Common myeloid progenitor, CD34-positive (primary cell): ENCODE measurements at regions not wholly inside any gene's neighbourhood (a gene's known extent, or its start where the extent isn't known, plus 50 kb on each side); places are given as distances from the start of the nearest gene placed in this dataset.
"Not testable (repeated sequence)": the region's sequence is repeated elsewhere in the genome, so short reads cannot be mapped to it uniquely, and the experiment has no call there.

Experiments
- CTCF ChIA-PET: fragments of 350-600 bp; sonication (Branson Sonifier 250); formaldehyde crosslinking; loops from one replicate; lab custom pipeline; 2021; ENCODE audit warnings: antibody characterized with exemption; lab: Charles Lee
- POLR2A ChIA-PET: fragments of 350-600 bp; sonication (Branson Sonifier 250); formaldehyde crosslinking; loops from one replicate; lab custom pipeline; 2021; ENCODE audit warnings: antibody characterized with exemption; lab: Charles Lee
- DNase-seq, 3 donors: peaks; one replicate each; pipeline versions ENCODE4 v3.0.0 to v3.0.0-alpha.2; 2013
- H3K27ac ChIP-seq, 2 experiments: 1 replicate in 1 of 2; 2 replicates in 1 of 2; pipeline ENCODE4 v1.7.0; 2013; ENCODE audit warnings: inconsistent platforms in 2 of 2, low read length in 2 of 2, mild to moderate bottlenecking in 2 of 2, low read depth in 1 of 2, moderate library complexity in 1 of 2; ENCODE audit not compliant: severe bottlenecking in 2 of 2, insufficient read depth in 1 of 2, poor library complexity in 1 of 2
- H3K27me3 ChIP-seq, 5 experiments: replicated peaks in 2 of 5; 1 replicate in 3 of 5; 2 replicates in 2 of 5; pipeline versions ENCODE4 v1.6.1 to v1.7.0; 2013; ENCODE audit warnings: low read length in 4 of 5, mild to moderate bottlenecking in 2 of 5, moderate library complexity in 2 of 5, inconsistent platforms in 1 of 5; ENCODE audit not compliant: insufficient read depth in 5 of 5, control insufficient read depth in 4 of 5
- H3K36me3 ChIP-seq, 4 experiments: 1 replicate in 2 of 4; 2 replicates in 2 of 4; pipeline versions ENCODE4 v1.6.1 to v1.7.0; 2013; ENCODE audit warnings: low read length in 3 of 4, control low read depth in 1 of 4, mild to moderate bottlenecking in 1 of 4; ENCODE audit not compliant: control insufficient read depth in 4 of 4, insufficient read depth in 4 of 4
- H3K4me1 ChIP-seq, 4 experiments: 1 replicate in 3 of 4; 2 replicates in 1 of 4; pipeline versions ENCODE4 v1.6.1 to v1.7.1; 2013; ENCODE audit warnings: low read length in 3 of 4, mild to moderate bottlenecking in 3 of 4, control low read depth in 1 of 4, inconsistent platforms in 1 of 4, moderate library complexity in 1 of 4; ENCODE audit not compliant: control insufficient read depth in 4 of 4, insufficient read depth in 4 of 4; ENCODE audit errors: control extremely low read depth in 1 of 4
- H3K4me3 ChIP-seq, 7 experiments: 1 replicate in 4 of 7; 2 replicates in 3 of 7; pipeline versions ENCODE4 v1.5.1 to v1.7.0; 2013; ENCODE audit warnings: mild to moderate bottlenecking in 7 of 7, low read length in 6 of 7, moderate library complexity in 6 of 7, inconsistent platforms in 2 of 7, low read depth in 2 of 7, control low read depth in 1 of 7; ENCODE audit not compliant: insufficient read depth in 4 of 7, control insufficient read depth in 1 of 7; ENCODE audit errors: extremely low read depth in 1 of 7
- H3K9me3 ChIP-seq, 5 experiments: 1 replicate in 4 of 5; 2 replicates in 1 of 5; pipeline versions ENCODE4 v1.6.1 to v1.7.1; 2013; ENCODE audit warnings: low read length in 4 of 5, mild to moderate bottlenecking in 2 of 5, inconsistent platforms in 1 of 5, low read depth in 1 of 5, moderate library complexity in 1 of 5; ENCODE audit not compliant: control insufficient read depth in 4 of 5, insufficient read depth in 2 of 5; ENCODE audit errors: control extremely low read depth in 1 of 5
- WGBS: methylation state at CpG from one replicate; pipeline ENCODE4 v1.1.5; 2013; ENCODE audit not compliant: insufficient coverage; 5-methylcytosine and 5-hydroxymethylcytosine counted together

- H3K27me3 ChIP-seq: no peaks in the 10 kb centered on the region
- ChIA-PET CTCF (interaction anchor here (0.9 kb wide), 1 partner anchor 13 kb away, joined by 3 read pairs; no protein-coding TSS in a partner anchor), POLR2A (interaction anchor here (0.6 kb wide), 1 partner anchor 48 kb away, joined by 3 read pairs; no protein-coding TSS in a partner anchor)
- DNase-seq: no peak
- H3K4me1 ChIP-seq: no peaks in the 10 kb centered on the region
- H3K4me3 ChIP-seq: no peak overlapping the region
- WGBS: 95% methylated on average over 3 of the region's 3 CpGs
- no peaks in the 10 kb centered on the region for H3K36me3 ChIP-seq
- peaks cover 0 to 2% (median 0%) of the 10 kb centered on the region in 5 experiments for H3K9me3 ChIP-seq
- no peak overlapping the region for H3K27ac ChIP-seq
Observed at GRCh38 chr2:75390169-75390568, 170.6 kb downstream of the EVA1A start.

- no peaks in the 10 kb centered on the region for H3K36me3 ChIP-seq
- no peak overlapping the region for H3K27ac ChIP-seq
- H3K27me3 ChIP-seq: no peaks in the 10 kb centered on the region
- no peaks in the 10 kb centered on the region for H3K4me1 ChIP-seq
- ChIA-PET POLR2A (no interaction called here), CTCF (no interaction called here)
- DNase-seq: peak in 1 of 3 donors; percentile 17
- H3K4me3 ChIP-seq: no peak overlapping the region
- 60% methylated on average over 2 of the region's 2 CpGs for WGBS
- peaks cover 0 to 2% (median 0%) of the 10 kb centered on the region in 5 experiments for H3K9me3 ChIP-seq
Observed at GRCh38 chr2:75389271-75389670, 171.5 kb downstream of the EVA1A start.

GRCh38 chr2:75381032-75381431 lies 179.7 kb downstream of the EVA1A start:
- Histone ChIP-seq H3K9me3 (peaks cover 0 to 2% (median 0%) of the 10 kb centered on the region in 5 experiments), H3K4me3 (no peak overlapping the region), H3K4me1 (no peaks in the 10 kb centered on the region), H3K36me3 (no peaks in the 10 kb centered on the region), H3K27ac (no peak overlapping the region), H3K27me3 (no peaks in the 10 kb centered on the region)
- 95% methylated on average over 4 of the region's 10 CpGs for WGBS
- ChIA-PET CTCF (interaction anchor here (0.9 kb wide), 1 partner anchor 11 kb away, joined by 3 read pairs; no protein-coding TSS in a partner anchor), POLR2A (no interaction called here)
- no peak for DNase-seq

- 95% methylated on average over 4 of the region's 7 CpGs for WGBS
- peak; percentile 28 to 73 (median 48) for DNase-seq
- Histone ChIP-seq H3K36me3 (no peaks in the 10 kb centered on the region), H3K4me1 (no peaks in the 10 kb centered on the region), H3K9me3 (peaks cover 0 to 2% (median 0%) of the 10 kb centered on the region in 5 experiments), H3K27ac (no peak overlapping the region), H3K4me3 (no peak overlapping the region), H3K27me3 (no peaks in the 10 kb centered on the region)
- POLR2A ChIA-PET: interaction anchor here (0.7 kb wide), 1 partner anchor 12 kb away, joined by 3 read pairs; no protein-coding TSS in a partner anchor
- CTCF ChIA-PET: interaction anchor here (0.9 kb wide), 1 partner anchor 10 kb away, joined by 3 read pairs; no protein-coding TSS in a partner anchor
Observed at GRCh38 chr2:75379476-75380210, 180.3 kb upstream of the TACR1 start.

GRCh38 chr2:75375646-75376582 lies 176.6 kb upstream of the TACR1 start:
- H3K27me3 ChIP-seq: no peaks in the 10 kb centered on the region
- no peak overlapping the region for H3K4me3 ChIP-seq
- POLR2A ChIA-PET: no interaction called here
- H3K27ac ChIP-seq: no peak overlapping the region
- CTCF ChIA-PET: interaction anchor here (0.6 kb wide), 1 partner anchor 21 kb away, joined by 3 read pairs; no protein-coding TSS in a partner anchor
- H3K9me3 ChIP-seq: peaks cover 0 to 2% (median 0%) of the 10 kb centered on the region in 5 experiments
- no peak for DNase-seq
- 100% methylated on average over 2 of the region's 3 CpGs for WGBS
- H3K36me3 ChIP-seq: no peaks in the 10 kb centered on the region
- no peaks in the 10 kb centered on the region for H3K4me1 ChIP-seq

- CTCF ChIA-PET: interaction anchor here (1.0 to 1.5 kb wide), 3 partner anchors 13 to 59 kb away, joined by 3 read pairs; no protein-coding TSS in a partner anchor
- DNase-seq: peak in 2 of 3 donors; percentile 22 to 61
Observed at GRCh38 chr2:75374414-75374957, 175.2 kb upstream of the TACR1 start.

More at GRCh38 chr2:75374414-75374957, 175.2 kb upstream of the TACR1 start:
- H3K27ac ChIP-seq, H3K36me3 ChIP-seq, POLR2A ChIA-PET, H3K9me3 ChIP-seq, H3K4me1 ChIP-seq, H3K4me3 ChIP-seq, H3K27me3 ChIP-seq: not testable (repeated sequence)
- 91% methylated on average over 6 of the region's 6 CpGs for WGBS
